ENCODE measurements at regions not wholly inside any gene's neighbourhood (a gene's known extent, or its start where the extent isn't known, plus 50 kb on each side); places are given as distances from the start of the nearest gene placed in this dataset.
"Not testable (repeated sequence)": the region's sequence is repeated elsewhere in the genome, so short reads cannot be mapped to it uniquely, and the experiment has no call there.

DNA sequence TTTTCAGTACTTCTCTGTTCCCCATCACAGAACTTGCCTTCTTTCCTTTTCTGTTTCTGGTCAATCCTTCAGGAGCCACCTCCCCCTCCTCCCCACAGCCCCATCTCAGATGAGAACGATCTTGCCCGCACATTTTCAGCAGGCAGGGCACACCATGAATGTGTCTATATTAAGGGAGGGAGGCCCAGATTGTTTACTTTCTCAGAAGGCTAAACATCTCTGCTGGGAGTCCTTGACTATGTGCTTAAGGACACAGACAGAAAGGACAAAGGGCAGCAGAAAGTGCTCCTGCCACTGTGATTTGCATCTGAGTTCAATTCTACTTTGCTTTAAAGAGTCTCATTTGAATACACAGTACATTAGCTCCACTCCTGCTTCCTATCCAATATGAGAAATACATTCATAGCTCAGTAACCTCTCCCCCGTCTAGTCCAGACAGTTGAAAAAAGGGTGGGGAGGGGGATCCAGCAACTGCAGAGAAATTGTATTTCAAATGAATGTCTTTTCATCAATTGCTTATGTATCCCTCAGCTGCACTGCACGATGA lies 175.0 kb upstream of the PARD3B start:
- no peak for DNase-seq

DNA sequence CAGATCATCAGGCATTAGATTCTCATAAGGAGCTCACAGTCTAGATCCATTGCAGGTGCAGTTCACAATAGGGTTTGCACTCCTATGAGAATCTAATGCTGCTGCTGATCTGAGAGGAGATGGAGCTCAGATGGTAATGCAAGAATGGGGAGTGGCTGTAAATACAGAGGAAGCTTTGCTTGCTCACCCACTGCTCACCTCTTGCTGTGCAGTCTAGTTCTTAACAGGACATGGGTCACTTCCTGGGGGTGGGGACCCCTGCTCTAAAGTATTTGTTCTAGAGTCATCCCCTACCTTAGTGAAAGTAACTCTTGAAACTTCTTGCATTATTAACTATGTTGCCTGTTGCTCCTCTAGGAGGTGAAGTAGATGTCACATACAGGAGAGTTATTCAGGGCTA lies 171.3 kb upstream of the PARD3B start:
- DNase-seq = no peak

DNA sequence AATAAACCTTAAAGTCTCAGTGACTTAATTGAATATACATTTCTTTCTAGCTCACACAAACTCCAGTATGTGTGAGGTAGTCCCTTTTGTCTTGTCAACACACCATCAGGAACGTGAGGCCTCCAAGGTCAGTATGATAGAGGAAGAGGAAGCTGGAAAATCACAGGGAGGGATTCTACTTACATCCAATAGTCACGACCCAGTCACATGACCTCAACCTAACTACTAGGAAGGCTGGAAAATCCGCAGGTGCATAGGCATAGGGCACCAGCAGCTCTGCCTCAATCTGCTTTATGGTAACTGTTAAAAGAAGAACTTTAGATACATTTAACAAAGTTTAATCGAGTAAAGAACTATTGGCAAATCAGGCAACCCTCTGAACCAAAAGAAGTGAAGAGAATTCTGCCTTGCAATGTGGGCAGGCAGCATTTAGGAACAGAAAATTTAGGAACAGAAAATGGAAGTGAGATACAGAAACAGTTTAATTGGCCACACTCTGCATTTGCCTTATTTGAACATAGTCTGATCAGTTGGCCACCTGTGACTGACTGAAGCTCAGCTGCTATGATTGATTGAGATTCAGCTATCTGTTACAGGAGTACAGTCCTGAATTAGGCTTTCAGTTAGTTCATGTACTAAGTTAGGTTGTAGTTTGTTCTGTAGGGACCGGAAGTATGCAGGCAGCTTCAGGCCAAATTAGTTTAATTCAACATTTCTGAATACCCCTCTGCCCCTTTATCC lies 165.0 kb upstream of the PARD3B start:
- no peak for DNase-seq

DNA sequence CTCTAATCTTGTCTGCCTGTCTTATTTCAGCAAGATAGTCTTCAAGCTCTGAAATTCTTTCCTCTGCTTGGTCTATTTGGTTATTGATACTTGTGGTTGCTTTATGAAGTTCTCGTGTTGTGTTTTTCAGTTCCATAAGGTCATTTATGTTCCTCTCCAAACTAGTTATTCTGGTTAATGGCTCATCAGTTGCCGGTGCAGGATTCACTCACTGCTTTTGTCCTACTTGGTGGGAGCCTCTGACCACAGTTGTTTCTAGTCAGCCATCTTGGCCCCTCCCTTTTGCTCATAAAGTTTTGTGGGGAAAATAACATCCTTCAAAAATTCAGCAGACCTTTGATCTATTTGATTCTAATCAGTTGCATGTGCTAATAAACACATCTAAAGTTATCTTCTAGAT lies 158.6 kb upstream of the PARD3B start:
- DNase-seq = no peak

DNA sequence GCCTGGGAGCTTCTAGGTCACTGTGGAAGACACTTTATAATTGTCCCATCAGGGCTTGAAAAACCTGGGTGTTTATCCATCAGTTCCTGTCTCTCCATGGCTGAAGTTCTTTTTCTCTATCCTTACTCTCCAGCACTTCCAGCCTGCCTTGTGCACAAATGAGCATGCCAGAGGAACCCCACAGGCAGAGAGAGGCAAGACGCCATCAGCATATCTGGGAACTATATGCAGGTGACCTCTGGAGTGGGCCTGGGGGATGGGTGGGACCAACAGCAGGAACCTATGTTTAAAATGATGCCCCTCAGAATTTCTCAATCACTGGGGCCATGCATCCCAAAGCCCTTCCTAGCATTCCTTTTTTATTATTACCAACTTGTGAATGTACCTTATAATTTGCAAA lies 156.2 kb upstream of the PARD3B start:
- no peak for DNase-seq

DNA sequence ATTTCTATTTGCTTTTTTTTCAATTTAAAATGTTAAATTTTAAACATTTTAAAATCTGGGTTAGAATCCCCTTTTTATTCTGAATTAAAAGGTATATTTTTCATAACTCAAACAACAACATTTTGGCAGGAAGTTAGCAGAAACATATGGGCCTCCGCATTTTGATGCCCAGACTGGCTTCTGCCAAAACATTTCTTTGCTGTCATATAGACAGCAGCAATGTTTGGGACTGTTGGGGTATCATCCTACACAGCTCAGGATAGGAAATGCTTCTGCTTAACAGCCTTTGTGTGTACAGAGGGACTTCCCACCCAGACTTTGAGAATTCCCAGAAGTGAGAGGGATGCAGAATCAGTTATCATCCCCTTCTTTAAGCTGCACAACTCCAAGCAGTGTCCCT lies 155.4 kb upstream of the PARD3B start:
- no peak for DNase-seq

DNA sequence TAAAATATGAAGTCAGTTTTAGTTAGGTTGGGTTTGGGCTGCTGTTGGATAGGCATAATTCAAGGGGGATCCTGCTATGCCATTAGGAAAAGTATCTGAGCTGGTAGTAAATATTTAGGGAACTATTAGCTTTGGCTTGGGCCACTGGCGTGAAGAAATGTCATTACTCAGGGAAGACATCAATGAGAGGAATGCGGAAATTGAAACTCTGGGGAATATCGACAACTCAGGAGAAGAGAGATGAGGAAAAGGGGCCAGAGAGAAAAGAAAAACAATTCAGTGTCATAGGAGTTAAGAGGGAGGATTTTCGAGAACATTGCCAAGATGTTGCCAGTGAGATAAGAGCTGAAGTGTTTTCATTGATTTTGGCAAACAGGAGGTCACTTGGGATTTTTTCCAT lies 149.7 kb upstream of the PARD3B start:
- DNase-seq = no peak

DNA sequence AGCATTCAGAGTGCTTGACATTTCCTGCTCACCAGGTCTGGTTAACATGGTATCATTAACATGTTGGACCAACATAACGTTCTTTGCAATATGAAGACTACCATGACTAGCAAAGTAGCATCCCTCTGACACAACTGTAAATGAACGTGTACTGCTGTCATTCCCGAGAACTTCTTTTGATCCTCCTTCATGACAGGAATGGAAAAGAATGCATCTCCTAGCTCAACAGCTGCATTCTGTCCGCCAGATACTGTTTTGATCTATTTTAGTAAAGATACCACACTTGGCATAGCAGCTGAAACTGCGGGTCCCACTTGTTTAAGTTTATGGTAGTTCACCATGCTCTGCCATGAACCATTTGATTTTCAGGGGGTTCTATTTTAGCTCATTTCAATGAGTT lies 144.2 kb upstream of the PARD3B start:
- no peak for DNase-seq

DNA sequence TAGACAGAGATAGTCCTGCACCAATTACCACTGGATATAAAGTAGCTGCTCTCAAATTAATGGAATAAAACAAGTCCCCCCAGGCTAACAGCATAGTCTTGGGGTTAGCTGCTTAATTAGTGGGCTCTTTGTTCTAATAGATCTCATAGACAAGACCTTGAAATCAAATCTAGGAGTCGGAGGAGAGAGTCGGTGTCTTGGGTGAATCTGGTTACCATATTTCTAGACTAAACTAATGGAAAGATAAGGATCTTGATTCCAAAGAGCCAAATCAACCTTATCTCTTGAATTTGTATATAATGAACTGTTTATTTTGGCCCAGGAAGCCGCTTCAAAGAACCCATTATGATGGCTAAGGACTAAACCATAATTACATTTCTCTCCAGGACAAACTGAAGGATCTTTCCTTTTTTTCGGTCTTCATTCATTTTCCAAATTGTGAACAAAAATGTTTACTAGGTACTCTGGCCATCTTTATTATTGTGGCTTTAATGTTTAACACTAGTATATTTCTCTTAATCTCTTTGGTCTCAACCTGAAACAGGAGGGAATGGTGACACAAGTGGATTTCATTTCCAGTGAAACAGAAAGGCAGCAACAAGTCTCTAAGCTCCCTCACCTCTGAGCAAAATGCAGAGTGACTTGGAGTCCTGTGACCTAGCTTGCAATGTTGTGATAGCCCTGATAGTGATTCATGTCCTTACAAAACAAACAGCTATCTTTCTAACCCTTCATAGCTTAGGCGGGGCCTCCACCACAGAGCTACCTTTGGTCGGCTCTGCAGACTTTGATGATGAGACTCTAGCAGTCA lies 137.9 kb upstream of the PARD3B start:
- no peak for DNase-seq

DNA sequence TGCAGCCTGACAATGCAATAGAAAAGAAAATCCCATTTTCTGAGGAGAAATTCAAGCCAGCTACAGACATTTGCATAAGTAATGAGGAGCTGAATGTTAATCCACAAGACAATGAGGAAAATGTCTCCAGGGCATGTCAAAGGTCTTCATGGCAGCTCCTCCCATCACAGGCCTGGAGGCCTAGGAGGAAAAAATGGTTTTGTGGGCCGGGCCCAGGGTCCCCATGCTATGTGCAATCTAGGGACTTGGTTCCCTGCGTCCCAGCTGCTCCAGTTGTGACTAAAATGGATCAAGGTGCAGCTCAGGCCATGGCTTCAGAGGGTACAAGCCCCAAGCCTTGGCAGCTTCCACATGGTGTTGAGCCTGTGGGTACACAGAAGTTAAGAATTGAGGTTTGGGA lies 132.5 kb upstream of the PARD3B start:
- not testable (repeated sequence) for DNase-seq

DNA sequence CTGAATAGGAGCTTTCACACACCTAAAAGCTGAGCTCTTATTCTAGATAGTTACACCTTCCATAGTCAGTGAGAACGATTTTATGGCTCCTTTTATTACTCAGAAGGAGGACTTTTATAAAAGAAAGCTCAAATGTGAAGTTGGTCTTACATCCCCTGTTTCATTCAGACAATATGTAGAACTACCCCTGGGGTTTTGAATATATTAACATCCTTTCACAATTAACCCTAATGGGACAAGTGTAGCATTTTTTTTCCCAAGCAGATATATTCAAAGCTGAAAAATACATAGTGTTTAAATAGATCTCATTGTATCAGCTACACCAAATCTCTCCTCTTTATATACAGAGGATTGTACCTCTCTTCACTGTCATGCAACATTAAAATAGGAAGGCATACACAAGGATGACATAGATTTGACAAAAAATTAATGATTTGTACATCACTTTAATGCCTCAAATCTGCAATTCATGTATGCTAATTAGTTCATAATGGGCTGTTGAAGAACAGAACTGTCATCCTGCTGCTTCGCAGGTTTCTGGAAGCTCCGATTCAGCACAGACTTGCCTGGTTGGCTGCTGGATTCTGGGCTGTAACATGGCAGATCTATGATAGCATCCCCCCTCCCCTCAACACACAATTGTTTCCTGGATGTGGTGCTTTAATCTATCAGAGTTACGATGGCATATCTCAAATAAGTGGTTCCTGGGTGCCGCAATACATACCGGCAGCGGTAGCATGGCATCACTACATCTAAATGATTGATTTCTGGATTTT lies 129.7 kb upstream of the PARD3B start:
- no peak for DNase-seq

DNA sequence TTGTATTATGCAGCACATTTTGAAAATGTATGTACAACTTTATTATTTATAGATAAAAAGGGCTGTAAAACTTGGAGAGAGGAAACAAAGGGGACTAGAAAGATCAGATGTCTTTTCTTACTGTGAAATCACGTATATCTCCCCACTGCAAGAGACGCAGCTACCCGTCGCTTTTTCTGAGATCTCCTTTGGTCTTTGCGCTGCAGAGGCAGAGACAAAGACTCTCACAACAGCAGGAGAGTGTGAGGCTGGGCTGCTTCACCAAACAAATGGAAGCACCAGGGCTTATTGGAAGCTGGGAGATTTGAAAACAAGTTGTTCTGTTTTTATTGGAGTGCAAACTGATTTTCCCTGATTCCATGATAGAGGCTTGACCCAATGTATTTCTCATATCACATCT lies 129.0 kb upstream of the PARD3B start:
- no peak for DNase-seq

DNA sequence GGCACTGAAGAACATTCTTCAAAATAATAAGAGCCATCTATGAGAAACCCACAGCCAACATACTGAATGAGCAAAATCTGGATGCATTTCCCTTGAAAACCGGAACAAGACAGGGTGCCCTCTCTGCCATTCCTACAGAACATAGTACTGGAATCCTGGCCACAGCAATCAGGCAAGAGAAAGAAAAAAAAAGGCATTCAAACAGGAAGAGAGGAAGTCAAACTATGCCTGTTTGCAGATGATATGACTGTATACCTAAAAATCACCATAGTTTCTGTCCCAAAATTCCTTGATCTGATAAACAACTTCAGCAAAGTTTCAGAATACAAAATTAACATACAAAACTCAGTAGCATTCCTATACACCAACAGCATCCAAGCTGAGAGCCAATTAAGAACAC lies 119.5 kb upstream of the PARD3B start:
- no peak for DNase-seq

DNA sequence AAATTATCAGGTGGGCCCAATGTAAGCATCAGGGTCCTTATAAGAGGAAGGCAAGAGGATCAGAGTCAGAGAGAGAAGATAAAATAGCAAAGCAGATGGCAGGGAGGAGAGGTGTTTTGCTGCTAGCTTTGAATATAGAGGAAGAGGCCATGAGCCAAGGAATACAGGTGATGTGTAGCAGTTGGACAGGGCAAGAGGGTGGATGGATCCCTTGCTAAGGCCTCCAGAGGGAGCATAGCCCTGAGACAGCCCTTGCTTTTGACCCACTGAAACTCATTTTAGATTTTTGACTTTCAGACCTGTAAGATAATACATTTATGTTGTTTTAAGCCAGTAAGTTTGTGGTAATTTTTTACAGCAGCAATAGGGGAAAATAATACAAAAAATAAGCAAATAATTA lies 116.6 kb upstream of the PARD3B start:
- DNase-seq = no peak

DNA sequence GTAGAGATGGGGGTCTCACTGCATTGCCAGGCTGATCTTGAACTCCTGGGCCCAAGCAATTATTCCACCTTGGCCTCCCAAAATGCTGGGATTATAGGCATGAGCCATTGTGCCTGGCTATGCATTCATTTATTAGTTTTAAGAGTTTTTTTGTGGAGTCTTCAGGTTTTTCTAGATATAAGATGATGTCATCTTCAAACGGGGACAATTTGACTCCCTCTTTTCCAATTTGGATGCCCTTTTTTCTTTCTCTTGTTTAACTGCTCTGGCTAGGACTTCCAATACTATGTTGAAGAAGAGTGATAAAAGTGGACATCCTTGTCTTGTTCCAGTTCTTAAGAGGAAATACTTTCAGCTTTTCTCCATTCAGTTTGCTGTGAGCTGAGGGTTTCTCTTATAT lies 113.7 kb upstream of the PARD3B start:
- no peak for DNase-seq

DNA sequence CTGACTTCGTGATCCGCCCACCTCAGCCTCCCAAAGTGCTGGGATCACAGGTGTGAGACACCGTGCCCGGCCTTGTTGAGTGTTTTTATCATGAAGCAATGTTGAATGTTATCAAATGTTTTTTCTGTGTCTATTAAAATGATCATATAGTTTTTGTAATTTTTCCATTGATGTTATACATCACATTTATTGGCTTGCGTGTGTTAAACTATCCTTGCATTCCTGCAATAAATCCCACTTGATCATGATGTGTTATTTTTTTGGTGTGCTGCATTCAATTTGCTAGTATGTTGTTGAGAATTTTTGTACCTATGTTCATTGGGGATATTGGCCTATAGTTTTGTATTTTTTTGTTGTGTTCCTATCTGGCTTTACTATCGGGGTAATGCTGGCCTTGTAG lies 113.1 kb upstream of the PARD3B start:
- no peak for DNase-seq

DNA sequence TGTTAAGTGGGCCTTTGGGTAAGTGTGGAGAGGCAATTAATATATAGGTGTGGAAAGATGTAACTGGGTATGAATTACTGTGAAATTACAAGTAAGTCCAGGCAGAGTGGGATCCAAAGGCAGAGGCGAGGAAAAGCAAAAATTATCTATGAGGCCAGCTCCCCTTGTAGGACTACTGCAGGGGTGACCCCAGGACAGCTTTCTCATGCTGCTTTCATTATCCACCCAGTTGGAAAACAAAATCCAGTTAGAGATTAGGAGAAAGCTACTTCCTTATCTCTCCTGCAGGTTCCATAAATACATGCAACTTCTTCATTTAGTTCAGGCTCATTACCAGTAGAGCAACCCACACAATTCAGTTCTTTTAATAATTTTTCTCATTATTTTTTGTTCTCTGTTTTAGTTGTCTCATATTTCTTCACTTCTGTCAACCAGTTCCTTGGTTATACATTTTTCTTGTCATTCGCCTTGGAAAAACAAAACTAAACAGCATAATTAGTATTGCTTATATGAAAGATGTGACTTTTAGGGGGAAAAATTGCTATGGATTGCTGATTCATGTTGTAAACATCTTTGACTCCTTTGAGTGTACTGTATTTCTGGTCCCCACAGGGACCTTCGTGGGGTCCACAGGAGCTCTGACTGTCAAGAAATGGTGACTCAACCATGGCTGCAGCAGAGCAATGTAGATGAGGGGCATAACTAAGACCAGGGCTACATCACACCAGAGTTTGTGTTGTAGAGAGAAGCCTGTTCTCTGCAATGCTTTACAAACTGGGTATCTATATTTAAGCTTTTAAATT lies 110.4 kb upstream of the PARD3B start:
- DNase-seq = no peak

DNA sequence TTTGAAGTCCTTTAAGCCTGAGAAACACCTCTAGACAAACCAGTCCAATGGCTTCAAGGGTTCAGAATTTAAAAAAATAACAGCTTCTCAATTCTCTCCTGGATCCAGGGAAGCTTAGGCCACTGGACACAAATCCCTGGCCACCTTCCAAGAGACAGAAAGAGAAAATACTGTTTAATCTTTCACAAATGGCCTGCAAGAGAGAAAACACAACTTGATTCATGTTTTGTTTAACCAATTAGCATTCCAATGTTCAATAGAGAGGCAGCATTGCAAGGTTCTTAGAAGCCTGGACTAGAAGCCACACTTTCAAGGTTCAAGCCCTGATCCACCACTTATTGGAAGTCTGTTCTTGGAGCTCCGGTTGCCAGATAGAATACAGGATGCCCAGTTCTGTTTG lies 109.0 kb upstream of the PARD3B start:
- DNase-seq = no peak

DNA sequence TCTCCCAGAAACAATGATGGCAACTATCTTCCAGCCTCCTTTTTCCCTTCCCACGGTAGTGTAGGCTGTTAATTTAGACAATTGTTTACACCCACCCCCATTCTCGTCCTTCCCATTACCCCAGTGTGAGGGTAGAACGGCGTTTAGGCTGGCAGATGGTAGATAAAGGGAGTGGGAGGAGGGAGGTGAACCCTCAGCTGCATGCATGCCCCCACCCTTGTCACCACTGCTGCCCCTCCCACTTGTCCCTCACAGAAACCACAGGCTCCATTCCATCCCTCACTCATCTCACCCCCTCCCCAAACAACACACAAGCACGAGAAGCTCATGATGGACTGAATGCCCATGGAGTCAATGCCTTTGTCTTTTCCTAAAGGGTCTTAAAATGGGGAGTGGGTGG lies 107.9 kb upstream of the PARD3B start:
- no peak for DNase-seq

DNA sequence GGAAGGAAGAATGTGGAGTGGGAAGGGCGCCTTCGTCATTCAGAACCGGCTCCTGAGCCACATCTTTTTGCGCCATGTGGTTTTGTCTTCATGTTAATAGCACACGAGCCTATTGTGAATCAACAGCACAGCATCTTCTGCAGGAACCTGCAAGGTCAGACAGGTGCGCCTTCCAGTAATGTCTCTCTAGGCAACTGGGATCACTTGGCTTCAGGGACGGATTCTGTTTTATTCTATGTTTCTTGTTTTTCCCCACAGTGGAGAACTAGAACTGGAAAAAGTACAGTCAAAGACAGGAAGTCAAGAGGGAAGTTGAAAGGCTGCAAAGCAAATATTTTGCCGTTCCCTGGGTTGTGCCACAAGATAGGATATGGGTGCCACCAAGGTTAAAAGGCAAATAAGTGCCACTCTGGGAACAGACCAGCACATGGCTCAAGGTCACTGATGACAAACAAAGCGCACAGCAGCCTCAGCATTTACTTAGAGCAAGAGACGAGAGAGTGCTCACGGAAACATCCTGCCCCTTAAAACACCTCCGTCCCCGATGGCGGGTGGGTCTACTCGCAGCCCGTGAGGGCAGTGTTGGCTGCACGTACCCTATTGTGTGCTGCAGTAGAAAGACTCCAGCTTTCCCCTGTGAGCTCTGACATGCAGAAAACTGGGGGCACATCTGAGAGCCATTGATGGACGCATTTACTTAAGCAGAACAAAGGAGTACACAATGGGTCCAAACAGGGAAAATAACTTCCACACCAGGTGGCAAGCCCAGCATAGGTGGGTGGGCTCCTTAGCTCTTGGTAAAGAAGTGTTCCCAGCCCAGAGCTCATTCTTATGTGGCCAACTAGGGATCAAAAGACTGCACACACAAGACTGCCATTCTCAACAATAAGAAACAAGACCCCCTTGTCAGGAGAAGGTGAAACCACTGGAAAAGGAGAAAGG lies 107.2 kb upstream of the PARD3B start:
- DNase-seq = no peak

DNA sequence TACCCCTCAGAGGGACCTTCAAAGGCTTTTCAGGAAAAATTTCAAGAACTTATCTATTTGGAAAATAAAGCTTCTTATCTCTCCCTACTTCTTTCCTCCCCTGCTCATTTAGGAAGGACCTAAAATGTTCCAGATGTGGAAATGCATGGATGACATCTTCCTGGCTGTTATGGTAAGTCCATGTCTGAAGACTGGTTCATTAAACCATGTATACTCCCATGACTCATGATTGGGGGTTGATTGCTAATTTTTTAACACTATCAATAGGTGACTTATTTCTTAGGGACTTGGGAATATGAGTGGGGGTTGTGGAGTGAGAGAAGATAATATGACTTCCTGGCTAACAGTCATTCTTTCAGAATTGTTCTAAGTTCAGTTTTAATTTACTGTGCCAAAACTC lies 104.0 kb upstream of the PARD3B start:
- DNase-seq = no peak

DNA sequence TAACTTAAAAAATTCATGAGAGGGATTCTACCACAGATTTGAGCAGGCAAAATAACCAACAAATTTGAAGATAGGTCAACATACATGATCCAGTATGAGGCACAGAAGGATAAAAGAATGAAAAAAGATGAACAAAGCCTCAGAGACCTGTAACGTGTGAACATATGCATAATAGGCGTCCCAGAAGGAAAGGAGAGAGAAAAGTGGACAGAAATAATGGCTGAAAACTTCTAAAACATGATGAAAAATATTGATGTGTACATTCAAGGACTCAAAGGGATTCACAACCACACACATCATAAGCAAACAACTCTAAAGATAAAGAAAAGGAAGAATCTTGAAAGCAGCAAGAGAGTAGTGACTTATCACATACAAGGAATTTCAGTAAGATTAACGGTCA lies 100.1 kb upstream of the PARD3B start:
- DNase-seq = no peak
